OCI-LY1 (cell line): ENCODE measurements at regions not wholly inside any gene's neighbourhood (a gene's known extent, or its start where the extent isn't known, plus 50 kb on each side); places are given as distances from the start of the nearest gene placed in this dataset.

ENCODE experiments used
- CTCF ChIP-seq: fragments of 200-600 bp; sonication (generic), shearing (Covaris generic); IDR thresholded peaks from 2 replicates; pipeline ENCODE4 v1.5.1; 2017; ENCODE audit warnings: mild to moderate bottlenecking, antibody characterized with exemption, low read length, moderate library complexity, mixed read lengths
- EZH2 ChIP-seq: fragments of 200-600 bp; sonication (generic), shearing (Covaris generic); IDR thresholded peaks from 2 replicates; pipeline ENCODE4 v1.8.0; 2017; ENCODE audit warnings: borderline replicate concordance, mixed run types, mild to moderate bottlenecking, antibody characterized with exemption, low read length, moderate library complexity, mixed read lengths

- no peak for TF ChIP-seq CTCF
- TF ChIP-seq EZH2, result no peak
Observed at GRCh38 chr5:56409331-56410190, 176.4 kb upstream of the ANKRD55 start.
